Stimulated activated CD4-positive, alpha-beta T cell treated with anti-CD3 and anti-CD28 coated beads, Interleukin-1b, Interleukin-23, amount 100 ng/mL, for 24 hours (primary cell): ENCODE measurements at regions not wholly inside any gene's neighbourhood (a gene's known extent, or its start where the extent isn't known, plus 50 kb on each side); places are given as distances from the start of the nearest gene placed in this dataset.

Source experiments
- DNase-seq, 4 experiments: peaks; one replicate each; pipeline ENCODE4 v3.0.0-alpha.2; 2020; ENCODE audit warnings: low read depth in 4 of 4, low spot score in 1 of 4

DNA sequence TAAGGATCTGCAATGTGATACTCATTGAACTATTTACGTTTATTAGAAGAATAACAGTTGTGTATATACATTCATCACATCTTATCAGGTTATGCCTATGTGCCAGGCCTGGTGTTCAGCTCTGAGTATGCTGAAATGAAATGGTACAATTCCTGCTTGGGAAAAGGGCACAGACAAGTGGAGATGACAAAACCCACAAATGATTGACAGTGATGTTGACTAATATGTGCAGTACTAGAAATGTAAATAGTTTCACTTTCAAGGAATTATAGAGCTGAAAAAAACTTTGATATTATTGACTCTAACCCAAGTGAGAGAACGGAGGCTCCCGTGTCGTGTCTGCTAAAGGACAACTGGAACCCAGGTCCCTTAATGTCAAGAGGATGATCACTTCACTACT is 386.8 kb upstream of the DACH1 start:
- DNase-seq: no peak

DNA sequence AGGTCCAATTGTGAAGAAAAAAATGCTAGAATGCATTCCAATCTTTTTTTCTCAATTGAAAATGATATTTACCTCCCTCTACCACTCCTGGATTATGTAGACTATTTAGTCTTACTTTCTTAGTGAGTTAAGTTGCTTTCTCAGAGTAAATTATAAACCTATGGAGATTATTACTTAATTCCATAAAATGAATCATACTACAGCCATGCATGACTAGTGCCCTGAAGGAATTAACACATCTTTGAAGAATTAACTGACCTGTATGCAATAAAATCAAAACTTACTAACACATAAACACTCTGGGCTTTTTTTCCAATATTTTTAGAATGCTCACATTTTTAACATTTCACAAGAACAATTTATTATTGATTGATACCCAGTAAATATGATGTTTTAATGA is 379.4 kb upstream of the DACH1 start:
- no peak for DNase-seq

DNA sequence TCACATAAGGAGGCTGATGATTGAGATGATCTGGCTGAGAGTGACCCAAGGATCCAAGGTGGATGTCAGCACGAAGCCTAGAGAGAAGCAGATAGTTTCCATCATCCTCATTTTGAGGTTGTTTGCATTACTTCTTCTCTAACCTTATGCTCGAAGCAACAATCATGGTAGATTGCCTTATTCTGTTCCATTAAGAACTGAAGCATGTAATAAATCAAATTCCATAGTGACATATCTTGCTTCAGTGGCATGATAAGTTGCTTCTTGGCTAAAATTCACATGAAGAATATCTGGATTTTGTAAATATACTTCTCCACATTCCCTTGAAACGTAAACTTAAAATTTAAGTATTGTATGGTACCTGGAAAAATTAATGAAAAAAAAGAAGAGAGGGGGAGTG is 377.8 kb upstream of the DACH1 start:
- DNase-seq: no peak

DNA sequence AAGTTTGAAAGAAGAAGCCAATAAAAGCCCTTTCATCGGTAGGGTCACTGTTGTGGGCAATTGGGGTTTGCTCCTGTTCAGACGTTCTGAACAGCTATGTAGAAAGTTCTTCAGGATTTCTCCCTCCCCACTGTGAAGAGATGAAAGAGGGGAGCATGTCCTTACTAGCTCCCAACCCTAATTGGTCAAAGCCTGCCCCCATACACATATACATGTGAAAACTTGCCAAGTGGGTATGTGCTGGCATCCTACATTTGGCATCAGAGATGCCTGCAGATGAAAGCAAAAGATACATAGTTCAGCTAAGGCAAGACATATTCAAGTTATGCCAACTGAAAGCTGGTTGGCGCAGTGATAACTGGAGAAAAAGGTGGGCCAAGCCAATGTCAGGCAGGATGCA is 363.1 kb upstream of the DACH1 start:
- no peak for DNase-seq

GRCh38 chr13:72229067-72229466 is 362.1 kb upstream of the DACH1 start:
- no peak for DNase-seq

- DNase-seq: no peak
These were observed 354.4 kb upstream of the DACH1 start for GRCh38 chr13:72221276-72221962.

DNA sequence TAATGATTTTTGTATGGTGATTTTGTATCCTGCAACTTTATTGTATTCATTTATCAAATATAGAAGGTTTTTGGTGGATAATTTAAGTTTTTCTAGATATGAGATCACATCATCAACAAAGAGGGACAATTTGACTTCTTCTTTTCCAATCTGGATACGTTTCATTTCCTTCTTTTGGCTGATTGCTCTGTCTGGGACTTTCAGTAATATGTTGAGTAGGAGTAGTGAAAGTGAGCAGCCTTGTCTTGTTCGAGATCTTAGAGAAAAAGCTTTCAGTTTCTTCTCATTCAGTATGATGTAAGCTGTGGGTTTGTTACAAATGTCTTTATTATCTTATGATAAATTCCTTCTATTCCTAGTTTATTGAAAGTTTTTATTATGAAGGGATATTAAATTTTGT is 352.0 kb upstream of the DACH1 start:
- no peak for DNase-seq

GRCh38 chr13:72217142-72217541 is 350.1 kb upstream of the DACH1 start:
- no peak for DNase-seq

DNA sequence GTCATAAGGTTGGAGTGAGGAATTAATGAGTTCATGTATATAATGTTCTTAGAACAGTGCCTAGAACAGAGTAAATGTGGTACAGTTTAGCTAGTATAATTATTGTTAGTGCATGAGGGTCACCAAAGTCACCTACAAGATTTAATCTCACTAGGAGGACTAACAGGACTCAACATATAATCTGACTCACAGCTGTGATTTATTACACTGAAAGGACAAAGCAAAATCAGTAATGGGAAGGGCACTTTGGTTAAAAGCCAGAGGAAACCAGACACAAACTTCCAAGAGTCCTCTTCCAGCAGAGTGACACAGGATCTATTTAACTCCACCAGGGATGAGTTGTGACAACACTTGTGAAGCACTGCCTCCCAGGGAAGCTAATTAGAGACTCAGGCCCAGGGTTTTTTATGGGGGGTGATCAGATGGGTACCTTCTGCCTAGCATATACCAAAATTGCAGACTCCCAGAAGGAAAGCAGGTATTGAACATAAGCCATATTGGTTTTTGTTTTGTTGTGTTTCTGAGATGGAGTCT is 341.2 kb upstream of the DACH1 start:
- no peak for DNase-seq

GRCh38 chr13:72205773-72206172 is 338.8 kb upstream of the DACH1 start:
- no peak for DNase-seq

GRCh38 chr13:72204291-72204690 is 337.3 kb upstream of the DACH1 start:
- no peak for DNase-seq

- DNase-seq: no peak
These were observed 334.7 kb upstream of the DACH1 start for GRCh38 chr13:72201726-72202125.

DNA sequence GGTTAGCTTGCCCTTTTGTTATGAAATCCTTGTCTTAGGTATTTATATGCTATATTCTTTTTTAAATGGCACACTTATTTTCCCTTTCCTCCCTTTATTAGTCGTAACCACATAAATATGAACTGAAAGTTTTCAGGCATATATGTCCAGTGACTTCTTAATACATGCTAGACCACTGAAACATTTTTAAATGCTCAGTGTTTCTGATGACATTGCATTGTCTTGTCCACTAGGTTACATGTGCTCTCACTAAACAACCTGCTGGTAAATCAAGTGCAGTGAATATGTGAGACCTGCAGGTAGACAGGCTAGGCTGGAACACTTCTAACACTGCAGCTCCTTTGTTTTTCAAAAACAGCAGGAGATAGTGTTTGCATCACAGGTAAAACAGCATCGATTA is 332.6 kb upstream of the DACH1 start:
- DNase-seq: no peak

- DNase-seq: no peak
These were observed 332.1 kb upstream of the DACH1 start for GRCh38 chr13:72198967-72199560.

DNA sequence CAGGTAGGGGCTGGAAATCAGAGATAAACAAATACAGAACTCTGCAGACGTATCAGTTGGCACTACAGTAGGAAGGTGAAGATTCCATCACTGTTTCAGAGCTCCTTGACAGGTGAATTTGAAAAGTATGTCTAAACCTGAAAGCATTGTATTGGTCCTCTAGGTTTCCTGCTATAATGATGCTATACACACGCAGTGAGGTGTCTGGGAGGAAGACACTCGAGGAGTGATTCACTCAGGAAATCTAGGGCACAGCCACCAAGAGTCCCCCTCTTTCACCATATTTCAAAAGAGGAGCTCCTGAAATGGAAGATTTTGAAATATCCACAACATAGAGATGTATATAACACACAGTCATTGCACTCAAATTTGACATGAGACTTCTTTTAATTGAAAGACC is 331.0 kb upstream of the DACH1 start:
- DNase-seq: no peak

DNA sequence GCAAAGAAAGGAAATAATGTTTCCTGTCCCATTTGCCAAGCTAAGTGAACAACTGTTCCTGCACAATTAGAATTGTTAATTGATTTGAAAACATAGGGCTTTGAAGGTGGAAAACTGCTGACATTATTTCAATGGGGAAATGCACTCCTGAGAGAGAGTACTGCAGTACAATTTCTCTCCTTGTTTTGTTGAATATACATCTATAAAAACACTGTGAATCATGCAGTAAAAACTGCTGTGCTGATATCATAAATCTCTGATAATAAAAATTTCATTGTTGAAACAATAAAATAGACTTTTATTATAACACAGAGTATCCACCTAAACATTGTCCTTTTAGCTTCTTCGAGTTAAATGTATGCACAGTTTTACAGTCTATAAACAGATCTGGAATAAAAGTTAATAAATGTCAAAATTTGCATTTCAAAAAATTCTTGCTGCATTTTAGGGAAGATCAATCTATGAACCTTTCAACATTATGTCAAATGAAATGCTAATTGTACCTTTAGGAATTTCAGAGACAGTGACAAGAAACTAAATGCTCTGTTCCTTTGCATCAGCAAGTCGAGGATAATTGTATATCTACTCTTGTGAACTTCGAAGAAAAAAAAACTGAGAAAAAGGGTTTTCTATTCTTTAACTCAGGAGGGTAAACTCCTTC is 328.2 kb upstream of the DACH1 start:
- DNase-seq: no peak

DNA sequence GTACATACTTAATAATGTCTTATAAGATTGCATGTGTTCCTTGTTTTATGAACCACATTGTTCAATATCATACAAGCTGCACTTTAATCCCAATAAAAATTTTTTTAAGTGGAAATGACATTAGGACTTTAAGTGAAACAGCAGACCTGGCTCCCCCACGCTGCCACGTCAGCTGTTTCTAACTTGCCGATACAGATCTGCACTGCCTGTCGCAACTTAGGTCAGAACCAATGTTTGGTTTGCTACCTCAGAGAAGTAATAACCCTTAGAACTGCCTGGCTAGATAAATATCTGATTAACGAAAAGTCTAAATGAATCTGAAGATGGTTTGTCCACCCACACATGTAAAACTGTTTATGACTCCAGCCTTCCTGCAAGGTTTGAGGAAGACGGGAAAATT is 327.5 kb upstream of the DACH1 start:
- no peak for DNase-seq

DNA sequence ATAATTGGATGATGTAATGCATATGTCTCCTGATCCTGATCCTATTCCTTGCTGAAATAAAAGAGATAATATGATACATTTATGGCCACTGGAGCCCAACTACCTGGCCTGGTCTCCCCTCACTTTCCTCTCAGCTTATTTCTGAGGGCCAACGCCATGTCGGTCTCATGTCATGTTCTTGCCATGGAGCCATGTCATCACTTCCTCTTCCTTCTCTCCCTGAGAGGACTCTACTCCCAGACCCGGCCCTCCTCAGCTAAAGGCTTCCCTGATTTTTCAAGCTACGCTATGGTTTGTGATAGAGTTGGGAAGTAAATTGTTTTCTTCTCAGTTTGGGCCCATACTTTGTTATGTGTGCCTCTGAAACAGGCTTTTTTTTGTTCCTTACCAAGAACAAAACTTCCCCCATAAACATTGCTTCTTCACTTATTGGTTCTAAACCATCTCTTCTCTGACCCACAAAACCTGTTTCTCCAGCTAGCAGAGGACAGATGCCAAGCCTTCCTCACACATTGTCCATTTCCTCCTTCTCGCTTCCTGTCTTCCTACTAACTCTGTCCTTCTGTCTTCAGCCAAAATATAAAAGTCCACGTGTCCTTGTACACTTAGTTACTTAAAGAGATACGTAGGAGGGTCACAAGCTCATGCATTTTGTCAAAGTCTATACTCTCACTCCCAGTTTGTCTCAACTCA is 319.9 kb upstream of the DACH1 start:
- no peak for DNase-seq

GRCh38 chr13:72185776-72186175 is 318.8 kb upstream of the DACH1 start:
- DNase-seq: no peak

GRCh38 chr13:72181661-72182060 is 314.7 kb upstream of the DACH1 start:
- no peak for DNase-seq

DNA sequence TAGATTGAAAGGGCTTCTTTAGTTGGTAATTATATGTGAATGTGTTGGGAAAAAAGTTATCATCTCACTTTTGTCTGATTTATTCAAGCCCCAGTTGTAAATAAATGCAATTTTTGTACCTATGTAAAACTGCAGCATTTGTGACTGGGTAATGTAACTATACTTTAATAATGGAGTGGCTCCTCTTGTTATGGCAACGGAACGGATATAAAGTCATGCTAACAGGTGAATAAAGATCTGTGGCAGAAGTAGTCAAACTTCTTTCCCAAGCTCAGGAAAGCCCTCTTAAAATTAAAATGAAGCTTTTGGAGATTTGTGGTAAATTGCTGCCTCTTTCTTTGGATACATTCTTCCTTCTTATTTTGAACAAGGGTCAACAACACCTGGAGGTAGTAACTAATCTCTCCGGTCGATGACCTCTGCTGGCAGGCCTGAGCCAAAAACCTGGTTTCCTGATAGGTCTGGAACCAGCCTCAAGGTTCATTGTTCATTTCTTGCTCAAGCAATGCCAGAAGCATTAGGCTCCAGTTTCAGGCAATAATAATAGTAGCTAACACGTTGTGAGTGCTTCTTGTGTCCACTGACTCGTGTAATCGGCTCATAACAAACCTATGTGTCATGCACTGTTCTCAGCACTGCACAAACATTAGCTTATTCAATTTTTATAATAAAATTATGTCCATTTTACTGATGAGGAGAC is 313.4 kb upstream of the DACH1 start:
- no peak for DNase-seq
